IMR-90 (cell line): ENCODE measurements at regions not wholly inside any gene's neighbourhood (a gene's known extent, or its start where the extent isn't known, plus 50 kb on each side); places are given as distances from the start of the nearest gene placed in this dataset.
"Not testable (repeated sequence)": the region's sequence is repeated elsewhere in the genome, so short reads cannot be mapped to it uniquely, and the experiment has no call there.

ENCODE experiments used
- ATAC-seq: fragments of 200-7000 bp; cut with Tn5 transposase; 2 replicates; pipeline ENCODE4 v1.9.1; 2020; ENCODE audit warnings: low read depth, mild to moderate bottlenecking, moderate library complexity
- BruUV-seq: library from RNA; stranded (reverse); fragments of 400-500 nt; replicated peaks from 2 replicates; lab custom pipeline; 2021; lab: Mats Ljungman, UMichigan
- CTCF ChIA-PET: fragments of 300-600 bp; formaldehyde crosslinking; extraction: SDS; loops from one replicate; lab custom pipeline; 2021; ENCODE audit warnings: antibody characterized with exemption; lab: Yijun Ruan, JAX
- POLR2A ChIA-PET: fragments of 300-600 bp; sonication (Branson Sonifier 250); formaldehyde crosslinking; loops from one replicate; lab custom pipeline; 2022; ENCODE audit warnings: antibody characterized with exemption; ENCODE audit not compliant: unreplicated experiment; lab: Charles Lee
- DNase-seq: peaks from one replicate; pipeline ENCODE4 v3.0.0; 2013
- H2AFZ ChIP-seq: replicated peaks from 2 replicates; pipeline ENCODE3; 2013; ENCODE audit warnings: low read length, mild to moderate bottlenecking; ENCODE audit not compliant: poor library complexity
- H2AK5ac ChIP-seq: 2 replicates; pipeline ENCODE4 v1.6.1; 2013; ENCODE audit warnings: low read depth, low read length, inconsistent platforms
- H2AK9ac ChIP-seq: replicated peaks from 2 replicates; pipeline ENCODE3; 2013; ENCODE audit warnings: mild to moderate bottlenecking, low read depth, low read length, moderate library complexity; ENCODE audit not compliant: poor library complexity
- H2BK120ac ChIP-seq: 2 replicates; pipeline ENCODE4 v1.6.1; 2013; ENCODE audit warnings: low read depth, low read length, inconsistent platforms
- H2BK15ac ChIP-seq: 3 replicates; pipeline ENCODE4 v1.6.1; 2013; ENCODE audit warnings: low read depth, low read length, inconsistent platforms
- H2BK20ac ChIP-seq: 2 replicates; pipeline ENCODE4 v1.6.1; 2013; ENCODE audit warnings: low read depth, mild to moderate bottlenecking, inconsistent platforms, low read length, moderate library complexity
- H2BK5ac ChIP-seq: 2 replicates; pipeline ENCODE4 v1.6.1; 2013; ENCODE audit warnings: mild to moderate bottlenecking, low read depth, low read length, inconsistent platforms; ENCODE audit not compliant: poor library complexity, severe bottlenecking
- H3K14ac ChIP-seq: replicated peaks from 2 replicates; pipeline ENCODE4 v1.6.1; 2013; ENCODE audit warnings: low read depth, low read length, inconsistent platforms
- H3K18ac ChIP-seq: 2 replicates; pipeline ENCODE4 v1.6.1; 2013; ENCODE audit warnings: low read depth, low read length, control low read depth
- H3K23ac ChIP-seq: 2 replicates; pipeline ENCODE4 v1.6.1; 2013; ENCODE audit warnings: low read depth, low read length, inconsistent platforms
- H3K27ac ChIP-seq: 2 replicates; pipeline ENCODE4 v1.5.1; 2013; ENCODE audit warnings: mild to moderate bottlenecking, control low read depth, low read length; ENCODE audit not compliant: insufficient read depth
- H3K27me3 ChIP-seq: 2 replicates; pipeline ENCODE4 v1.6.1; 2013; ENCODE audit warnings: low read length; ENCODE audit not compliant: control insufficient read depth, insufficient read depth
- H3K36me3 ChIP-seq: 2 replicates; pipeline ENCODE4 v1.6.1; 2013; ENCODE audit warnings: low read length, mixed read lengths; ENCODE audit not compliant: control insufficient read depth, insufficient read depth
- H3K4ac ChIP-seq: 2 replicates; pipeline ENCODE4 v1.6.1; 2013; ENCODE audit warnings: low read depth, low read length, inconsistent platforms
- H3K4me1 ChIP-seq: 2 replicates; pipeline ENCODE4 v1.6.1; 2013; ENCODE audit warnings: low read length, mixed read lengths; ENCODE audit not compliant: control insufficient read depth, insufficient read depth
- H3K4me2 ChIP-seq: 2 replicates; pipeline ENCODE4 v1.6.1; 2013; ENCODE audit warnings: low read depth, mild to moderate bottlenecking, control low read depth, low read length, moderate library complexity
- H3K4me3 ChIP-seq: 2 replicates; pipeline ENCODE4 v1.5.1; 2013; ENCODE audit warnings: low read depth, mild to moderate bottlenecking, control low read depth, low read length, moderate library complexity; ENCODE audit not compliant: insufficient read depth
- H3K56ac ChIP-seq: 2 replicates; pipeline ENCODE4 v1.6.1; 2013; ENCODE audit warnings: low read length, inconsistent platforms; ENCODE audit not compliant: insufficient read depth; ENCODE audit errors: extremely low read depth
- H3K79me1 ChIP-seq, 2 experiments: 2 replicates each; pipeline ENCODE4 v1.6.1; 2013; ENCODE audit warnings: low read length in 2 of 2, inconsistent platforms in 1 of 2, low read depth in 1 of 2
- H3K9ac ChIP-seq: 2 replicates; pipeline ENCODE4 v1.6.1; 2013; ENCODE audit warnings: low read depth, low read length, control low read depth
- H3K9me1 ChIP-seq: 2 replicates; pipeline ENCODE4 v1.6.1; 2013; ENCODE audit warnings: low read length, inconsistent platforms; ENCODE audit not compliant: insufficient read depth
- H3K9me3 ChIP-seq: 2 replicates; pipeline ENCODE4 v1.6.1; 2013; ENCODE audit warnings: low read length; ENCODE audit not compliant: control insufficient read depth, insufficient read depth
- H4K20me1 ChIP-seq: 2 replicates; pipeline ENCODE4 v1.6.1; 2013; ENCODE audit warnings: low read length, inconsistent platforms; ENCODE audit not compliant: insufficient read depth
- H4K5ac ChIP-seq: 2 replicates; pipeline ENCODE4 v1.6.1; 2013; ENCODE audit warnings: mild to moderate bottlenecking, low read depth, low read length, control low read depth
- H4K8ac ChIP-seq, 2 experiments: 2 replicates each; pipeline ENCODE4 v1.6.1; 2013; ENCODE audit warnings: low read depth in 2 of 2, low read length in 2 of 2, control low read depth in 1 of 2, inconsistent platforms in 1 of 2
- H4K91ac ChIP-seq: 2 replicates; pipeline ENCODE4 v1.6.1; 2013; ENCODE audit warnings: low read depth, low read length, inconsistent platforms; ENCODE audit not compliant: insufficient read depth
- WGBS, 2 experiments: methylation state at CpG; one replicate each; pipeline versions ENCODE4 v1.1.5 to v1.1.7; 2013; ENCODE audit warnings: missing lambda C conversion rate in 2 of 2; ENCODE audit not compliant: insufficient read length in 1 of 2; ENCODE audit errors: extremely low coverage in 2 of 2; 5-methylcytosine and 5-hydroxymethylcytosine counted together
- dilution Hi-C: fragments of 300-500 bp; cut with HindIII; formaldehyde crosslinking; loops from one replicate; pipeline ENCODE4 v1.14.3; 2018; ENCODE audit warnings: low sequenced_read_pairs; ENCODE audit not compliant: unreplicated experiment
- in situ Hi-C: fragments of 300-500 bp; cut with MboI; formaldehyde crosslinking; loops from 3 replicates; pipeline ENCODE4 v1.14.3; 2019; ENCODE audit warnings: low sequenced_read_pairs, inconsistent platforms, mixed read lengths
- intact Hi-C: fragments of 100-400 bp; cut with micrococcal nuclease; formaldehyde crosslinking; loops from 2 replicates; pipeline ENCODE4 v1.10.0; 2022

GRCh38 chr20:29088472-29088871 lies 2169.0 kb upstream of the DEFB115 start:
- H3K4me2 ChIP-seq, ATAC-seq, H2BK20ac ChIP-seq, CTCF ChIA-PET, in situ Hi-C loops, H3K9me1 ChIP-seq, H3K18ac ChIP-seq, H2AK9ac ChIP-seq, H3K4me3 ChIP-seq, H4K91ac ChIP-seq, H3K9me3 ChIP-seq, H3K14ac ChIP-seq, BruUV-seq, H3K23ac ChIP-seq, H2AK5ac ChIP-seq, H3K27ac ChIP-seq, H2AFZ ChIP-seq, H3K36me3 ChIP-seq, H3K79me1 ChIP-seq, H2BK120ac ChIP-seq, dilution Hi-C loops, H4K8ac ChIP-seq, H2BK15ac ChIP-seq, intact Hi-C loops, H4K5ac ChIP-seq, H3K56ac ChIP-seq, POLR2A ChIA-PET, H4K20me1 ChIP-seq, H3K27me3 ChIP-seq, H3K4me1 ChIP-seq, H3K9ac ChIP-seq, H2BK5ac ChIP-seq, H3K4ac ChIP-seq: not testable (repeated sequence)
- WGBS, 2 experiments = no CpG with 5 or more reads among the region's 2 CpGs
- DNase-seq = peak; percentile 13

GRCh38 chr20:29089409-29089808 lies 2168.1 kb upstream of the DEFB115 start:
- H2BK15ac ChIP-seq, H2AFZ ChIP-seq, H3K23ac ChIP-seq, H4K8ac ChIP-seq, POLR2A ChIA-PET, H3K27ac ChIP-seq, H4K91ac ChIP-seq, H2BK5ac ChIP-seq, H2BK120ac ChIP-seq, H3K4me1 ChIP-seq, H4K20me1 ChIP-seq, ATAC-seq, dilution Hi-C loops, H3K4ac ChIP-seq, H3K9me1 ChIP-seq, H3K18ac ChIP-seq, H3K9me3 ChIP-seq, H3K36me3 ChIP-seq, H2AK5ac ChIP-seq, H3K4me2 ChIP-seq, H3K4me3 ChIP-seq, H3K56ac ChIP-seq, H4K5ac ChIP-seq, DNase-seq, H3K27me3 ChIP-seq, H2AK9ac ChIP-seq, intact Hi-C loops, H3K79me1 ChIP-seq, in situ Hi-C loops, H3K9ac ChIP-seq, H3K14ac ChIP-seq, BruUV-seq, CTCF ChIA-PET, H2BK20ac ChIP-seq: not testable (repeated sequence)
- no CpG with 5 or more reads among the region's 3 CpGs for WGBS, 2 experiments
